ENCODE measurements at regions not wholly inside any gene's neighbourhood (a gene's known extent, or its start where the extent isn't known, plus 50 kb on each side); places are given as distances from the start of the nearest gene placed in this dataset.

GRCh38 chr14:30064454-30064853 is 136.8 kb upstream of the PRKD1 start:
- TF ChIP-seq EP300 (IDR thresholded peaks at IDR 0.05), result no peak
- no peak for TF ChIP-seq CTCF (IDR thresholded peaks at IDR 0.05)

All from stomach (tissue), 4 donors.